Endothelial cell of umbilical vein (primary cell): ENCODE measurements at regions not wholly inside any gene's neighbourhood (a gene's known extent, or its start where the extent isn't known, plus 50 kb on each side); places are given as distances from the start of the nearest gene placed in this dataset.

Experiments
- BruUV-seq: library from RNA; stranded (reverse); fragments of 400-500 nt; replicated peaks from 2 replicates; lab custom pipeline; 2021; lab: Mats Ljungman, UMichigan
- CTCF ChIA-PET: fragments of 300-600, 350-600 bp; sonication (Branson Sonifier 250); formaldehyde crosslinking; loops from one replicate; lab custom pipeline; 2021; ENCODE audit warnings: antibody characterized with exemption, inconsistent platforms; lab: Charles Lee
- POLR2A ChIA-PET: fragments of 300-600, 350-600 bp; sonication (Branson Sonifier 250); formaldehyde crosslinking; loops from one replicate; lab custom pipeline; 2021; ENCODE audit warnings: antibody characterized with exemption, inconsistent platforms; lab: Charles Lee
- DNase-seq: peaks from one replicate; pipeline ENCODE4 v3.0.0-alpha.2; 2011; ENCODE audit warnings: low read depth, low spot score
- FAIRE-seq: peaks from 2 replicates; lab custom pipeline; 2011; peaks lifted over from hg19 to GRCh38; lab: Jason Lieb, UNC
- H2AFZ ChIP-seq: 2 replicates; pipeline ENCODE4 v1.6.0; 2012; ENCODE audit warnings: low read depth, low read length, control low read depth, inconsistent platforms
- H3K27ac ChIP-seq: 2 replicates; pipeline ENCODE4 v1.5.1; 2011; ENCODE audit warnings: low read depth, mild to moderate bottlenecking, control low read depth, low read length, moderate library complexity; ENCODE audit not compliant: insufficient read depth
- H3K27me3 ChIP-seq, 2 experiments: 2 replicates each; pipeline versions ENCODE4 v1.6.0 to v1.6.1; 2011; ENCODE audit warnings: low read length in 2 of 2, mixed read lengths in 1 of 2; ENCODE audit not compliant: control insufficient read depth in 2 of 2, insufficient read depth in 2 of 2
- H3K36me3 ChIP-seq, 2 experiments: 2 replicates in 1 of 2; 3 replicates in 1 of 2; pipeline ENCODE4 v1.5.1; 2011; ENCODE audit warnings: low read length in 2 of 2, mild to moderate bottlenecking in 1 of 2, moderate library complexity in 1 of 2; ENCODE audit not compliant: control insufficient read depth in 2 of 2, insufficient read depth in 2 of 2; ENCODE audit errors: extremely low read depth in 1 of 2
- H3K4me1 ChIP-seq: 3 replicates; pipeline ENCODE4 v1.5.1; 2011; ENCODE audit warnings: mild to moderate bottlenecking, low read length; ENCODE audit not compliant: control insufficient read depth, insufficient read depth; ENCODE audit errors: extremely low read depth
- H3K4me2 ChIP-seq: 2 replicates; pipeline ENCODE4 v1.6.1; 2011; ENCODE audit warnings: low read length, control low read depth, mixed read lengths; ENCODE audit not compliant: insufficient read depth
- H3K4me3 ChIP-seq, 3 experiments: fragments of 200-600 bp in 1 of 3; sonication (generic), shearing (Covaris generic) in 1 of 3; replicated peaks in 1 of 3; 2 replicates each; pipeline ENCODE4 v1.5.1; 2011 to 2016; ENCODE audit warnings: control low read depth in 3 of 3, low read length in 3 of 3, mild to moderate bottlenecking in 2 of 3, inconsistent platforms in 1 of 3, low read depth in 1 of 3, moderate library complexity in 1 of 3; ENCODE audit not compliant: insufficient read depth in 1 of 3
- H3K79me2 ChIP-seq: 2 replicates; pipeline ENCODE4 v1.6.0; 2012; ENCODE audit warnings: low read length, inconsistent platforms; ENCODE audit not compliant: control insufficient read depth, insufficient read depth
- H3K9ac ChIP-seq: replicated peaks from 2 replicates; pipeline ENCODE3; 2011; ENCODE audit warnings: low read length, control low read depth; ENCODE audit not compliant: insufficient read depth; ENCODE audit errors: extremely low read depth
- H3K9me1 ChIP-seq: replicated peaks from 3 replicates; pipeline ENCODE4 v1.6.0; 2011; ENCODE audit warnings: mild to moderate bottlenecking, low read length; ENCODE audit not compliant: control insufficient read depth, insufficient read depth; ENCODE audit errors: extremely low read depth
- H3K9me3 ChIP-seq: replicated peaks from 2 replicates; pipeline ENCODE4 v1.5.1; 2012; ENCODE audit warnings: low read length, inconsistent platforms; ENCODE audit not compliant: control insufficient read depth, insufficient read depth
- H4K20me1 ChIP-seq: replicated peaks from 2 replicates; pipeline ENCODE3; 2011; ENCODE audit warnings: mild to moderate bottlenecking, low read length; ENCODE audit not compliant: control insufficient read depth, insufficient read depth; ENCODE audit errors: extremely low read depth
- CTCF ChIP-seq, 2 donors: IDR thresholded peaks; 1 replicate in 1 of 2; 2 replicates in 1 of 2; pipeline ENCODE4 v1.5.1; 2011; ENCODE audit warnings: low read length in 2 of 2, mild to moderate bottlenecking in 2 of 2, moderate library complexity in 2 of 2, control low read depth in 1 of 2, inconsistent platforms in 1 of 2, low read depth in 1 of 2; ENCODE audit not compliant: insufficient read depth in 1 of 2; ENCODE audit errors: extremely low read depth in 1 of 2
- EZH2 ChIP-seq: IDR thresholded peaks from 2 replicates; pipeline ENCODE4 v1.6.1; 2012; ENCODE audit warnings: borderline replicate concordance, low read depth, mild to moderate bottlenecking, moderate library complexity, low read length, inconsistent platforms; ENCODE audit not compliant: severe bottlenecking
- FOS ChIP-seq: IDR thresholded peaks from 2 replicates; pipeline ENCODE4 v1.6.1; 2011; ENCODE audit warnings: mild to moderate bottlenecking, low read length, moderate library complexity, borderline replicate concordance; ENCODE audit not compliant: insufficient read depth
- GATA2 ChIP-seq: IDR thresholded peaks from 2 replicates; pipeline ENCODE4 v1.7.0; 2011; ENCODE audit warnings: low read depth, mild to moderate bottlenecking, moderate library complexity, mixed read lengths, low read length; ENCODE audit not compliant: insufficient read length, insufficient read depth
- JUN ChIP-seq: IDR thresholded peaks from 2 replicates; pipeline ENCODE4 v1.6.1; 2011; ENCODE audit warnings: borderline replicate concordance, low read depth; ENCODE audit not compliant: insufficient read length, insufficient read depth
- MAX ChIP-seq: IDR thresholded peaks from 2 replicates; pipeline ENCODE4 v1.6.1; 2011; ENCODE audit not compliant: insufficient read depth, insufficient read length
- MYC ChIP-seq: IDR thresholded peaks from one replicate; pipeline ENCODE4 v1.6.1; 2011; ENCODE audit warnings: mild to moderate bottlenecking, low read depth, low read length
- POLR2A ChIP-seq: IDR thresholded peaks from 2 replicates; pipeline ENCODE4 v1.6.1; 2012; ENCODE audit warnings: low read depth, mild to moderate bottlenecking, control low read depth, low read length
- POLR2AphosphoS5 ChIP-seq: IDR thresholded peaks from 2 replicates; pipeline ENCODE4 v1.6.1; 2012; ENCODE audit warnings: low read depth, mild to moderate bottlenecking, control low read depth, low read length, moderate library complexity; ENCODE audit not compliant: insufficient read depth
- dilution Hi-C: fragments of 300-500 bp; cut with MboI; formaldehyde crosslinking; loops from one replicate; pipeline ENCODE4 v1.15.0; 2019; ENCODE audit warnings: low sequenced_read_pairs; ENCODE audit not compliant: extremely low pct_ligation_motif_present
- intact Hi-C: fragments of 100-400 bp; cut with micrococcal nuclease; formaldehyde crosslinking; loops from one replicate; pipeline ENCODE4 v1.10.0; 2022

- no peaks in the 10 kb centered on the region for H4K20me1 ChIP-seq
- POLR2A ChIA-PET, result no interaction called here
- H3K4me1 ChIP-seq, result no peaks in the 10 kb centered on the region
- H3K4me3 ChIP-seq, result no peak overlapping the region
- FAIRE-seq (no peak), DNase-seq (no peak)
- intact Hi-C loops, result no loop called here
- no peak overlapping the region for H3K4me2 ChIP-seq
- CTCF ChIA-PET, result no interaction called here
- no peak overlapping the region for H2AFZ ChIP-seq
- H3K27me3 ChIP-seq, result no peaks in the 10 kb centered on the region
- H3K9me1 ChIP-seq, result no peaks in the 10 kb centered on the region
- BruUV-seq, result no TSS peak
- H3K9ac ChIP-seq, result no peak overlapping the region
- H3K27ac ChIP-seq, result no peak overlapping the region
- TF ChIP-seq CTCF (IDR thresholded peaks at IDR 0.05; ENCODE audit: extremely low read depth in 1 of 2, insufficient read depth in 1 of 2, low read depth in 1 of 2, low read length in 2 of 2) (no peak), GATA2 (no peak), POLR2AphosphoS5 (no peak), EZH2 (no peak), FOS (no peak), MAX (no peak), JUN (no peak), POLR2A (no peak), MYC (no peak)
- dilution Hi-C loops, result no loop called here
- H3K36me3 ChIP-seq, result no peaks in the 10 kb centered on the region
- no peaks in the 10 kb centered on the region for H3K9me3 ChIP-seq
- no peaks in the 10 kb centered on the region for H3K79me2 ChIP-seq
These were observed 249.6 kb upstream of the TFPI start for GRCh38 chr2:187803816-187804215.
